ENCODE measurements at regions not wholly inside any gene's neighbourhood (a gene's known extent, or its start where the extent isn't known, plus 50 kb on each side); places are given as distances from the start of the nearest gene placed in this dataset.
A peak's percentile ranks its signal among the peaks of the same experiment; 100 is the strongest.

DNA sequence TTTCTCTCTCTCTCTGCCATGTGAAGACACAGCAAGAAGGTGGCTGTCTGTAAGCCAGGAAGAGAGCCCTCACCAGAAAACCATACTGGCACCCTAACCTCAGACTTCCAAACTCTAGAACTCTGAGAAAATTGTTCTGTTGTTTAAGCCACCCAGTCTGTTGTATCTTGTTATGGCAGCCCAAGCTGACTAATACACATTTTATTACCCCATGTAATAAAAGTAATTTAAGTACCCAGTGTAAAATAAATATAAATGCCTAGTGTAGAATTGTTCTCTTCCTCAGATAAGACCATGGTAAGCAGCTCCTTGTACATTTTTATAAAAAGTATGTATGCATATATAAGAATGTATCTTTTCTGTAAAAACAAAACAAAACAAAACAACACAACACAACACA, 119.7 kb downstream of the DTL start:
- DNase-seq (ENCODE audit: low read depth, low spot score), result no peak
- Histone ChIP-seq H3K4me3 (ENCODE audit: low read depth, low read length) (no peak overlapping the region), H3K27ac (ENCODE audit: low read depth, low read length) (no peak overlapping the region), H3K27me3 (ENCODE audit: control insufficient read depth, insufficient read depth, low read length) (no peaks in the 10 kb centered on the region), H3K9me3 (ENCODE audit: control insufficient read depth, insufficient read depth, low read length) (no peaks in the 10 kb centered on the region)
- TF ChIP-seq, protein P1, sequence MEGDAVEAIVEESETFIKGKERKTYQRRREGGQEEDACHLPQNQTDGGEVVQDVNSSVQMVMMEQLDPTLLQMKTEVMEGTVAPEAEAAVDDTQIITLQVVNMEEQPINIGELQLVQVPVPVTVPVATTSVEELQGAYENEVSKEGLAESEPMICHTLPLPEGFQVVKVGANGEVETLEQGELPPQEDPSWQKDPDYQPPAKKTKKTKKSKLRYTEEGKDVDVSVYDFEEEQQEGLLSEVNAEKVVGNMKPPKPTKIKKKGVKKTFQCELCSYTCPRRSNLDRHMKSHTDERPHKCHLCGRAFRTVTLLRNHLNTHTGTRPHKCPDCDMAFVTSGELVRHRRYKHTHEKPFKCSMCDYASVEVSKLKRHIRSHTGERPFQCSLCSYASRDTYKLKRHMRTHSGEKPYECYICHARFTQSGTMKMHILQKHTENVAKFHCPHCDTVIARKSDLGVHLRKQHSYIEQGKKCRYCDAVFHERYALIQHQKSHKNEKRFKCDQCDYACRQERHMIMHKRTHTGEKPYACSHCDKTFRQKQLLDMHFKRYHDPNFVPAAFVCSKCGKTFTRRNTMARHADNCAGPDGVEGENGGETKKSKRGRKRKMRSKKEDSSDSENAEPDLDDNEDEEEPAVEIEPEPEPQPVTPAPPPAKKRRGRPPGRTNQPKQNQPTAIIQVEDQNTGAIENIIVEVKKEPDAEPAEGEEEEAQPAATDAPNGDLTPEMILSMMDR (IDR thresholded peaks at IDR 0.05; ENCODE audit: low read depth, low read length), result no peak
- ChIA-PET POLR2A (no interaction called here), CTCF (no interaction called here)

- ChIA-PET CTCF (interaction anchor here (0.6 kb wide), 1 partner anchor 384 kb away, joined by 3 read pairs; no protein-coding TSS in a partner anchor), POLR2A (no interaction called here)
- TF ChIP-seq, protein P1 (IDR thresholded peaks at IDR 0.05; ENCODE audit: low read depth, low read length), result no peak
- no peak for DNase-seq (ENCODE audit: low read depth, low spot score)
- Histone ChIP-seq H3K27ac (ENCODE audit: low read depth, low read length) (no peak overlapping the region), H3K27me3 (ENCODE audit: control insufficient read depth, insufficient read depth, low read length) (no peaks in the 10 kb centered on the region), H3K4me3 (ENCODE audit: low read depth, low read length) (no peak overlapping the region), H3K9me3 (ENCODE audit: control insufficient read depth, insufficient read depth, low read length) (no peaks in the 10 kb centered on the region)
Measured at GRCh38 chr1:212157252-212157651, 121.7 kb downstream of the DTL start.

DNA sequence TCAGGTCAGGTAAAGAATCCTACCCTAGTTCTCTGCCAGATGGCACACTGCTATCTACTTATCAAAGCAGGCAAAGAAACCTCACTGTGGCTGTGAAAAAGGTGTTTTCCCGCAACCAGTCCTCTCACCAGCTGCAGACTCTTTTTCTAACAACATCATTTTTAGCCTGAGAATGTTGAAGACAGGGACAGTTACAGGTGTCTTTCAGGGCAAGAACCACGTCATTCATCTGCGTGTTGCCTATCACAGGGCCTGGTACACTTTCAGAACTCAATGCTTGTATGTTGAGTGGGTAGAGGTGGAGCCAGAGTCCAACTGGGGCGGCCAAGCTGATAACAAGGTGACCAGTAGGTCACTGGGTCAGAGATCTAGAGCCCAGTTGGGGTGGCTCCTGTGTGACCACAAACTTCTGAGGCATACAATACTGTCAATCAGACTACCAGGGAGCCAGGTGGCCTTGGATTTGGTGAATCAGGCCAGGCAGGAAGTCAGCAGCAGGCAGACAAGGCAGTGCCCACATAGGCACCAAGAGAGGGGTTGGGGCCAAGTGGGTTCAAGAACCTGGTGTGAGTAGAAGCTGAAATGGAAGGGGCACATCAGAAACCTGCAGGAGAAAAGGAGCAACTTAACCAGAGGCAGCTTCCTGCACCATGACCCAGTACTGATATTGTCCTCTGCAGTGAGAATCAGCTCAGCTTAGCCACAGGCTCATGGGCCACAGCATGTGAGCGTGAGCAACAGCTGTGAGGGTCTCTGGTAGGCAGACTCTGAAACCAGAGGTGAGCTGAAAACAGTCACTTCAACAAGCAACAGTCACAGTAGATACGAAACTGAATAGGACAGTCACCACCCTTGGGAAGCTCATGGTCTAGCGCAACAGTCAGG, 123.6 kb downstream of the DTL start:
- no peaks in the 10 kb centered on the region for H3K27me3 ChIP-seq (ENCODE audit: control insufficient read depth, insufficient read depth, low read length)
- CTCF ChIA-PET, result no interaction called here
- DNase-seq (ENCODE audit: low read depth, low spot score), result no peak
- no peak overlapping the region for H3K27ac ChIP-seq (ENCODE audit: low read depth, low read length)
- POLR2A ChIA-PET, result no interaction called here
- H3K9me3 ChIP-seq (ENCODE audit: control insufficient read depth, insufficient read depth, low read length), result no peaks in the 10 kb centered on the region
- TF ChIP-seq, protein P1 (IDR thresholded peaks at IDR 0.05; ENCODE audit: low read depth, low read length), result no peak
- no peak overlapping the region for H3K4me3 ChIP-seq (ENCODE audit: low read depth, low read length)

DNA sequence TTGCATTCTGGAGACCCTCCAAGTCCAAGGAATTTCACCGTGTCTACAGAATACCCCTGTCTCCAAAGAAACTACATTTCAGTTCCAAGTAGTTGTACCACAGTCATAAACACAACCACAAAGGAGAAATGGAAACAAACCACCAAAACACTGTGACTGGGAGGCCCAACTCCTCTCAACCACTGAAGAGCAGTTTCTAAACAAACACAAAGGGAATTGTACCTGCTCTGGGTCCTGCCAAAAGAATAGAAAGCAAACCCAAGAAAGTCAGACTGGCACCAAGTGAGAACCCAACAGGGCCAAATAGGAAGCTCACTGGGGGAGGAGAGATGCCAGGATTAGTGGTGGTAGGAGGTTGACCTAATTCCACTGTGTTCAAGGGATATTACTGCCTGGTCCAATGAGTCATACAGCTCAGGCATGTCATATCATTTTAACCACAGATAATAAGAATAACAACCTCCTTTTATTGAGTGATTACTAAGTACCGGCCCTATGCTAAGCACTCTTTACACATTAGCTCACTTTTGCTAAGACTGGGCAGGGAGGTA, 123.9 kb upstream of the PPP2R5A start:
- ChIA-PET POLR2A (interaction anchor here (0.6 to 1.7 kb wide), 2 partner anchors 14 to 57 kb away, joined by 5 read pairs; no protein-coding TSS in a partner anchor), CTCF (interaction anchor here (0.9 to 2.0 kb wide), 2 partner anchors 10 to 90 kb away, joined by 4 to 11 read pairs; no protein-coding TSS in a partner anchor)
- TF ChIP-seq, protein P1 (IDR thresholded peaks at IDR 0.05; ENCODE audit: low read depth, low read length), result no peak
- Histone ChIP-seq H3K27ac (ENCODE audit: low read depth, low read length) (no peak overlapping the region), H3K4me3 (ENCODE audit: low read depth, low read length) (no peak overlapping the region), H3K9me3 (ENCODE audit: control insufficient read depth, insufficient read depth, low read length) (no peaks in the 10 kb centered on the region), H3K27me3 (ENCODE audit: control insufficient read depth, insufficient read depth, low read length) (no peaks in the 10 kb centered on the region)
- DNase-seq (ENCODE audit: low read depth, low spot score), result peak; percentile 29

- ChIA-PET CTCF (interaction anchor here (0.7 to 2.0 kb wide), 2 partner anchors 9 to 92 kb away, joined by 9 to 11 read pairs; no protein-coding TSS in a partner anchor), POLR2A (interaction anchor here (1.7 kb wide), 1 partner anchor 56 kb away, joined by 5 read pairs; no protein-coding TSS in a partner anchor)
- Histone ChIP-seq H3K9me3 (ENCODE audit: control insufficient read depth, insufficient read depth, low read length) (no peaks in the 10 kb centered on the region), H3K4me3 (ENCODE audit: low read depth, low read length) (no peak overlapping the region), H3K27me3 (ENCODE audit: control insufficient read depth, insufficient read depth, low read length) (no peaks in the 10 kb centered on the region), H3K27ac (ENCODE audit: low read depth, low read length) (no peak overlapping the region)
- TF ChIP-seq, protein P1 (IDR thresholded peaks at IDR 0.05; ENCODE audit: low read depth, low read length), result no peak
- DNase-seq (ENCODE audit: low read depth, low spot score), result peak; percentile 57
Measured at GRCh38 chr1:212162635-212163034, 122.6 kb upstream of the PPP2R5A start.
